Natural killer cell (primary cell): ENCODE measurements at regions not wholly inside any gene's neighbourhood (a gene's known extent, or its start where the extent isn't known, plus 50 kb on each side); places are given as distances from the start of the nearest gene placed in this dataset.

Source experiments
- ATAC-seq, 3 donors: fragments of 150-1000 bp in 2 of 3; fragments of 200-7000 bp in 1 of 3; cut with Tn5 transposase; 1 replicate in 1 of 3; 2 replicates in 2 of 3; pipeline ENCODE4 v1.10.0; 2021; ENCODE audit warnings: mild to moderate bottlenecking in 2 of 3, moderate library complexity in 2 of 3
- DNase-seq, 2 donors: peaks; one replicate each; pipeline versions ENCODE4 v3.0.0 to v3.0.0-alpha.2; 2013 to 2021; ENCODE audit warnings: mixed read lengths in 1 of 2
- H3K27ac ChIP-seq: one replicate; pipeline ENCODE4 v1.5.1; 2013; ENCODE audit warnings: mild to moderate bottlenecking, low read length
- H3K27me3 ChIP-seq: one replicate; pipeline ENCODE4 v1.6.1; 2013; ENCODE audit warnings: low read length; ENCODE audit not compliant: control insufficient read depth, insufficient read depth
- H3K36me3 ChIP-seq: one replicate; pipeline ENCODE4 v1.6.1; 2013; ENCODE audit warnings: low read length; ENCODE audit not compliant: control insufficient read depth, insufficient read depth
- H3K4me1 ChIP-seq: one replicate; pipeline ENCODE4 v1.6.1; 2013; ENCODE audit warnings: low read length; ENCODE audit not compliant: control insufficient read depth, insufficient read depth
- H3K4me3 ChIP-seq: one replicate; pipeline ENCODE4 v1.5.1; 2013; ENCODE audit warnings: low read length
- H3K9me3 ChIP-seq: one replicate; pipeline ENCODE4 v1.6.1; 2013; ENCODE audit warnings: low read length; ENCODE audit not compliant: control insufficient read depth, insufficient read depth
- H3K27ac Mint-ChIP-seq, 2 donors: one replicate each; pipeline ENCODE4 v1.8.0; 2022; ENCODE audit warnings: mild to moderate bottlenecking in 2 of 2, mixed read lengths in 2 of 2, moderate library complexity in 1 of 2
- H3K27me3 Mint-ChIP-seq, 2 donors: one replicate each; pipeline ENCODE4 v1.8.0; 2022; ENCODE audit warnings: low read depth in 2 of 2, mixed read lengths in 2 of 2
- H3K36me3 Mint-ChIP-seq: one replicate; pipeline ENCODE4 v1.8.0; 2022; ENCODE audit warnings: mixed read lengths
- H3K4me1 Mint-ChIP-seq, 2 donors: one replicate each; pipeline ENCODE4 v1.8.0; 2022; ENCODE audit warnings: mixed read lengths in 2 of 2
- H3K4me3 Mint-ChIP-seq: one replicate; pipeline ENCODE4 v1.8.0; 2022; ENCODE audit warnings: mild to moderate bottlenecking, moderate library complexity, mixed read lengths
- H3K9me3 Mint-ChIP-seq, 2 donors: one replicate each; pipeline ENCODE4 v1.8.0; 2022; ENCODE audit warnings: mixed read lengths in 2 of 2
- WGBS: methylation state at CpG from one replicate; pipeline ENCODE4 v1.1.7; 2013; ENCODE audit warnings: missing lambda C conversion rate; ENCODE audit not compliant: insufficient coverage; 5-methylcytosine and 5-hydroxymethylcytosine counted together
- intact Hi-C: fragments of 100-400 bp; cut with micrococcal nuclease; formaldehyde crosslinking; loops from one replicate; pipeline ENCODE4 v1.14.2; 2022
- TF ChIP-seq, protein P1 (sequence below): fragments of 200-600 bp; IDR thresholded peaks from one replicate; pipeline ENCODE4 v1.8.0; 2022; ENCODE audit warnings: antibody characterized with exemption

DNA sequence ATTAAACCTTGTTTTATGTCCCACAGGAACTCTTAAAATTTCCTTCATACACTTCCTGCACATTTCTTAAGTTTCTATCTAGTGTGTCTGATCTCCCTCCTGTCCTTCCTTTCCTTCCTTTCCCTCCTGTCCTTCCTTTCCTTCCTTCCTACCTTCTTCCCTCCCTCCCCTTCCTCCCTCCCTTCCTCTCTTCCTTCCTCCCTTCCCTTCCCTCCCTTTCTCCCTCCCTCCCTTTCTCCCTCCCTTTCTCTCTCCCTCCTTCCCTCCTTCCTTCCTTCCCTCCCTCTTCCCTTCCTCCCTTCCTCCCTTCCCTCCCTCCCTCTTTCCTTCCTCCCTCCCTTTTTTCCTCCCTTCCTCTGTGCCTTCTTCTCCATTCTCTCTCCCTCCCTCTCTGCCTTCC, 414.9 kb downstream of the ENC1 start:
- H3K4me1 Mint-ChIP-seq = no peaks in the 10 kb centered on the region
- DNase-seq (no peak), ATAC-seq (no peak)
- H3K27ac Mint-ChIP-seq = no peak overlapping the region
- H3K27ac ChIP-seq = no peak overlapping the region
- H3K4me3 Mint-ChIP-seq = no peak overlapping the region
- no peaks in the 10 kb centered on the region for H3K9me3 Mint-ChIP-seq
- no peaks in the 10 kb centered on the region for H3K9me3 ChIP-seq
- H3K4me3 ChIP-seq = no peak overlapping the region
- no peaks in the 10 kb centered on the region for H3K27me3 ChIP-seq
- H3K36me3 Mint-ChIP-seq = no peaks in the 10 kb centered on the region
- intact Hi-C loops = no loop called here
- H3K27me3 Mint-ChIP-seq = peaks cover 12 to 30% of the 10 kb centered on the region in 2 donors
- H3K36me3 ChIP-seq = no peaks in the 10 kb centered on the region
- H3K4me1 ChIP-seq = no peaks in the 10 kb centered on the region
- TF ChIP-seq, protein P1, sequence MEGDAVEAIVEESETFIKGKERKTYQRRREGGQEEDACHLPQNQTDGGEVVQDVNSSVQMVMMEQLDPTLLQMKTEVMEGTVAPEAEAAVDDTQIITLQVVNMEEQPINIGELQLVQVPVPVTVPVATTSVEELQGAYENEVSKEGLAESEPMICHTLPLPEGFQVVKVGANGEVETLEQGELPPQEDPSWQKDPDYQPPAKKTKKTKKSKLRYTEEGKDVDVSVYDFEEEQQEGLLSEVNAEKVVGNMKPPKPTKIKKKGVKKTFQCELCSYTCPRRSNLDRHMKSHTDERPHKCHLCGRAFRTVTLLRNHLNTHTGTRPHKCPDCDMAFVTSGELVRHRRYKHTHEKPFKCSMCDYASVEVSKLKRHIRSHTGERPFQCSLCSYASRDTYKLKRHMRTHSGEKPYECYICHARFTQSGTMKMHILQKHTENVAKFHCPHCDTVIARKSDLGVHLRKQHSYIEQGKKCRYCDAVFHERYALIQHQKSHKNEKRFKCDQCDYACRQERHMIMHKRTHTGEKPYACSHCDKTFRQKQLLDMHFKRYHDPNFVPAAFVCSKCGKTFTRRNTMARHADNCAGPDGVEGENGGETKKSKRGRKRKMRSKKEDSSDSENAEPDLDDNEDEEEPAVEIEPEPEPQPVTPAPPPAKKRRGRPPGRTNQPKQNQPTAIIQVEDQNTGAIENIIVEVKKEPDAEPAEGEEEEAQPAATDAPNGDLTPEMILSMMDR = no peak

DNA sequence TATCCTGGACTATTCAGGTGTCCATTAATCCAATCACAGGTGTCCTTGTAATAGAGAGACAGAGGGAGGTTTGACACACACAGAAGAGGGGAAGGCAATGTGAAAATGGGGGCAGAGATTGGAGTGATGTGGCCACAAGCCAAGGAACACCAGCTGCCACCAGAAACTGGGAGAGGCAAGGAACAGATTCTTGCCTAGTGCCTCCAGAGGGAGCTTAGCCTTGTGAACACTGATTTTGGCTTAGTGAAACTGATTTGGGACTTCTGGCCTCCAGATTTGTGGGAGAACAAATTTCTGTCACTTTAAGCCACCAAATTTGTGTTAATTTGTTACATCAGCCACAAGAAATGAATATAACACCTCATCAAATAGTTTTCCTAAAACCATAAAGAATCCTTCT, 416.2 kb downstream of the ENC1 start:
- Histone ChIP-seq H3K36me3 (no peaks in the 10 kb centered on the region), H3K27me3 (no peaks in the 10 kb centered on the region), H3K9me3 (no peaks in the 10 kb centered on the region), H3K27ac (no peak overlapping the region), H3K4me3 (no peak overlapping the region), H3K4me1 (no peaks in the 10 kb centered on the region)
- no peak for DNase-seq
- H3K4me3 Mint-ChIP-seq = no peak overlapping the region
- TF ChIP-seq, protein P1 = no peak
- peaks cover 12 to 30% of the 10 kb centered on the region in 2 donors for H3K27me3 Mint-ChIP-seq
- no peak for ATAC-seq
- no peak overlapping the region for H3K27ac Mint-ChIP-seq
- no peaks in the 10 kb centered on the region for H3K9me3 Mint-ChIP-seq
- intact Hi-C loops = no loop called here
- no peaks in the 10 kb centered on the region for H3K4me1 Mint-ChIP-seq
- H3K36me3 Mint-ChIP-seq = no peaks in the 10 kb centered on the region

DNA sequence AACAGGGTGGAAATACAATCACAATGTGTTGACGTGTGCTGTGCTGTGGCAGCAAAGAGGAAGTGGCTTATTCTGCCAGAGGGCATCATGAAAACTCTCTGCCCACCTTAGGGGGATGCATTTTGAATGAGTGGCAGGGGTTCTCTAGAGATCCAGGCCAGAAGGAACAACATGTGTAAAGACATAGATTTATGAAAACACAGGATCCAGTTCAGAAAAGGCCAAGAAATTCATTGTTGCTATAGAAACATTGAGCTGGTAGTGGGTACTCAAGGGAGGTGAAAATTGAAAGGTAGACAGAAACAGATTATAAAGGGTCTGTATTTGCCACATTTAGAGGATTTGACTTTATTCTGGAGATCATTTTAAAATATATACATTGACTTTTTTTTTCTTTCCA, 417.7 kb downstream of the ENC1 start:
- no peak for DNase-seq
- TF ChIP-seq, protein P1 = no peak
- Mint-ChIP-seq H3K36me3 (no peaks in the 10 kb centered on the region), H3K4me3 (no peak overlapping the region), H3K4me1 (no peaks in the 10 kb centered on the region), H3K27ac (no peak overlapping the region), H3K9me3 (no peaks in the 10 kb centered on the region), H3K27me3 (peaks cover 12 to 30% of the 10 kb centered on the region in 2 donors)
- H3K9me3 ChIP-seq = no peaks in the 10 kb centered on the region
- H3K4me3 ChIP-seq = no peak overlapping the region
- no peak overlapping the region for H3K27ac ChIP-seq
- WGBS = 17% methylated on average over 1 of the region's 1 CpG
- H3K27me3 ChIP-seq = no peaks in the 10 kb centered on the region
- no peaks in the 10 kb centered on the region for H3K4me1 ChIP-seq
- no peaks in the 10 kb centered on the region for H3K36me3 ChIP-seq
- no peak for ATAC-seq
- intact Hi-C loops = no loop called here

DNA sequence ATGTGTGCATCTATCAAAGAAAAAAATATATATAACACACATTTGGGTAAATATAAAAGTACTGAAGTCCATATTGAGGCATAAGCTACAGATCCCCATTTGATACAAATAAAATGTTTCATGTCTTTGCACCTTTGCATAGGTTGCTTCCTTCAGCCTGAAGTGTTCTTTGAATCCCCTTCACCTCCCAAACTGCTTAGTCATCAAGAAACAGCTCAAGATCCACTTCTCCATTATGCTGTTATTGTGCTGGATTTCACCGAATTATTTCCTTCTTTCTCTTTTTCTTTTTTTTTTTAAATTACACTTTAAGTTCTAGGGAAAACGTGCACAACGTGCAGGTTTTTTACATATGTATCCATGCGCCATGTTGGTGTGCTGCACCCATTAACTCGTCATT, 419.1 kb downstream of the ENC1 start:
- no peak overlapping the region for H3K4me3 Mint-ChIP-seq
- no peaks in the 10 kb centered on the region for H3K27me3 ChIP-seq
- WGBS = 44% methylated on average over 5 of the region's 5 CpGs
- no peaks in the 10 kb centered on the region for H3K4me1 ChIP-seq
- no peaks in the 10 kb centered on the region for H3K4me1 Mint-ChIP-seq
- DNase-seq (no peak), ATAC-seq (no peak)
- intact Hi-C loops = no loop called here
- H3K36me3 Mint-ChIP-seq = no peaks in the 10 kb centered on the region
- H3K4me3 ChIP-seq = no peak overlapping the region
- H3K27me3 Mint-ChIP-seq = peaks cover 16 to 27% of the 10 kb centered on the region in 2 donors
- H3K9me3 Mint-ChIP-seq = no peaks in the 10 kb centered on the region
- no peaks in the 10 kb centered on the region for H3K9me3 ChIP-seq
- TF ChIP-seq, protein P1 = no peak
- H3K27ac Mint-ChIP-seq = no peak overlapping the region
- no peak overlapping the region for H3K27ac ChIP-seq
- no peaks in the 10 kb centered on the region for H3K36me3 ChIP-seq
